Keratinocyte (primary cell): ENCODE measurements at regions not wholly inside any gene's neighbourhood (a gene's known extent, or its start where the extent isn't known, plus 50 kb on each side); places are given as distances from the start of the nearest gene placed in this dataset.
"Not testable (repeated sequence)": the region's sequence is repeated elsewhere in the genome, so short reads cannot be mapped to it uniquely, and the experiment has no call there.

Experiments used
- DNase-seq: peaks from one replicate; pipeline ENCODE4 v3.0.0-alpha.2; 2011; ENCODE audit warnings: low read depth, missing footprints, low spot score
- FAIRE-seq: peaks from 2 replicates; lab custom pipeline; 2011; peaks lifted over from hg19 to GRCh38; lab: Jason Lieb, UNC
- H2AFZ ChIP-seq: 2 replicates; pipeline ENCODE4 v1.6.0; 2012; ENCODE audit warnings: low read length, control low read depth, inconsistent platforms; ENCODE audit not compliant: control insufficient read depth
- H3K27ac ChIP-seq: 2 replicates; pipeline ENCODE4 v1.5.1; 2011; ENCODE audit warnings: low read length; ENCODE audit not compliant: control insufficient read depth, insufficient read depth
- H3K27me3 ChIP-seq: 3 replicates; pipeline ENCODE4 v1.6.0; 2011; ENCODE audit warnings: low read length; ENCODE audit not compliant: control insufficient read depth, insufficient read depth; ENCODE audit errors: extremely low read depth
- H3K36me3 ChIP-seq, 2 experiments: 2 replicates in 1 of 2; 3 replicates in 1 of 2; pipeline ENCODE4 v1.5.1; 2011; ENCODE audit warnings: low read length in 2 of 2, mild to moderate bottlenecking in 1 of 2; ENCODE audit not compliant: control insufficient read depth in 2 of 2, insufficient read depth in 2 of 2; ENCODE audit errors: extremely low read depth in 1 of 2
- H3K4me1 ChIP-seq: 3 replicates; pipeline ENCODE4 v1.5.1; 2011; ENCODE audit warnings: low read length; ENCODE audit not compliant: control insufficient read depth, insufficient read depth; ENCODE audit errors: extremely low read depth
- H3K4me2 ChIP-seq: 3 replicates; pipeline ENCODE4 v1.6.0; 2011; ENCODE audit warnings: low read depth, low read length; ENCODE audit not compliant: control insufficient read depth, insufficient read depth; ENCODE audit errors: extremely low read depth
- H3K4me3 ChIP-seq, 3 experiments: fragments of 200-600 bp in 1 of 3; sonication (generic) in 1 of 3; 2 replicates in 2 of 3; 3 replicates in 1 of 3; pipeline ENCODE4 v1.5.1; 2011 to 2016; ENCODE audit warnings: low read length in 3 of 3, mild to moderate bottlenecking in 3 of 3, control low read depth in 2 of 3, inconsistent platforms in 1 of 3, low read depth in 1 of 3, mixed read lengths in 1 of 3, mixed run types in 1 of 3, moderate library complexity in 1 of 3; ENCODE audit not compliant: control insufficient read depth in 2 of 3, insufficient read depth in 2 of 3; ENCODE audit errors: extremely low read depth in 1 of 3
- H3K79me2 ChIP-seq: 2 replicates; pipeline ENCODE4 v1.6.0; 2012; ENCODE audit warnings: low read length; ENCODE audit not compliant: control insufficient read depth, insufficient read depth
- H3K9ac ChIP-seq: 3 replicates; pipeline ENCODE4 v1.6.0; 2011; ENCODE audit warnings: low read length; ENCODE audit not compliant: control insufficient read depth, insufficient read depth; ENCODE audit errors: extremely low read depth
- H3K9me1 ChIP-seq: 3 replicates; pipeline ENCODE4 v1.6.0; 2011; ENCODE audit warnings: low read length; ENCODE audit not compliant: control insufficient read depth, insufficient read depth; ENCODE audit errors: extremely low read depth
- H3K9me3 ChIP-seq: 2 replicates; pipeline ENCODE4 v1.5.1; 2012; ENCODE audit warnings: low read depth, low read length; ENCODE audit not compliant: control insufficient read depth
- H4K20me1 ChIP-seq: 3 replicates; pipeline ENCODE4 v1.6.0; 2011; ENCODE audit warnings: low read length; ENCODE audit not compliant: control insufficient read depth, insufficient read depth; ENCODE audit errors: extremely low read depth
- CTCF ChIP-seq, 3 experiments: IDR thresholded peaks in 1 of 3; conservative IDR thresholded peaks in 1 of 3; optimal IDR thresholded peaks in 1 of 3; 2 replicates in 2 of 3; 3 replicates in 1 of 3; pipeline versions ENCODE3 to v1.5.1; 2011; ENCODE audit warnings: low read length in 3 of 3, mild to moderate bottlenecking in 3 of 3, moderate library complexity in 2 of 3, control low read depth in 1 of 3, inconsistent platforms in 1 of 3; ENCODE audit not compliant: insufficient read depth in 2 of 3; ENCODE audit errors: extremely low read depth in 1 of 3
- EZH2 ChIP-seq: IDR thresholded peaks from one replicate; pipeline ENCODE4 v1.6.1; 2012; ENCODE audit warnings: inconsistent platforms, mild to moderate bottlenecking, low read length, moderate library complexity
- dilution Hi-C: fragments of 300-500 bp; cut with MboI; formaldehyde crosslinking; loops from one replicate; pipeline ENCODE4 v1.7.0; 2020; ENCODE audit warnings: low sequenced_read_pairs; ENCODE audit not compliant: extremely low pct_ligation_motif_present

- no peak overlapping the region for H3K9ac ChIP-seq
- H3K4me1 ChIP-seq, result no peaks in the 10 kb centered on the region
- no peak overlapping the region for H3K4me3 ChIP-seq
- H3K9me3 ChIP-seq, result peaks cover 2% of the 10 kb centered on the region
- DNase-seq, result no peak
- H3K9me1 ChIP-seq, result no peaks in the 10 kb centered on the region
- no peaks in the 10 kb centered on the region for H3K27me3 ChIP-seq
- dilution Hi-C loops, result no loop called here
- H3K27ac ChIP-seq, result no peak overlapping the region
- no peak for FAIRE-seq
- TF ChIP-seq EZH2, result no peak
- no peak for TF ChIP-seq CTCF (optimal IDR thresholded peaks at IDR 0.05 in 1 of 3, IDR thresholded peaks at IDR 0.05 in 1 of 3, conservative IDR thresholded peaks at IDR 0.05 in 1 of 3; ENCODE audit: extremely low read depth in 1 of 3, insufficient read depth in 2 of 3, low read length in 3 of 3)
- H3K79me2 ChIP-seq, result no peaks in the 10 kb centered on the region
- no peaks in the 10 kb centered on the region for H4K20me1 ChIP-seq
- H3K4me2 ChIP-seq, result no peak overlapping the region
- H2AFZ ChIP-seq, result no peak overlapping the region
- no peaks in the 10 kb centered on the region for H3K36me3 ChIP-seq
These were observed 854.3 kb downstream of the UQCRFS1 start for GRCh38 chr19:28358633-28359032.

- Histone ChIP-seq H4K20me1 (no peaks in the 10 kb centered on the region), H3K4me2 (no peak overlapping the region), H3K36me3 (no peaks in the 10 kb centered on the region), H3K9me3 (peaks cover 3% of the 10 kb centered on the region), H3K27ac (no peak overlapping the region), H3K27me3 (no peaks in the 10 kb centered on the region), H3K4me3 (no peak overlapping the region), H2AFZ (no peak overlapping the region), H3K79me2 (no peaks in the 10 kb centered on the region), H3K9ac (no peak overlapping the region), H3K9me1 (no peaks in the 10 kb centered on the region), H3K4me1 (no peaks in the 10 kb centered on the region)
- dilution Hi-C loops, result no loop called here
- TF ChIP-seq EZH2 (no peak), CTCF (optimal IDR thresholded peaks at IDR 0.05 in 1 of 3, IDR thresholded peaks at IDR 0.05 in 1 of 3, conservative IDR thresholded peaks at IDR 0.05 in 1 of 3; ENCODE audit: extremely low read depth in 1 of 3, insufficient read depth in 2 of 3, low read length in 3 of 3) (no peak)
- no peak for FAIRE-seq
- no peak for DNase-seq
These were observed 861.2 kb downstream of the UQCRFS1 start for GRCh38 chr19:28351761-28352160.

GRCh38 chr19:28351321-28351720 is 861.6 kb downstream of the UQCRFS1 start:
- H3K27ac ChIP-seq, FAIRE-seq, H2AFZ ChIP-seq, H3K9ac ChIP-seq, H3K9me1 ChIP-seq, H3K27me3 ChIP-seq, H3K36me3 ChIP-seq, dilution Hi-C loops, H3K4me3 ChIP-seq, H3K79me2 ChIP-seq, H4K20me1 ChIP-seq, H3K9me3 ChIP-seq, H3K4me1 ChIP-seq, H3K4me2 ChIP-seq, DNase-seq: not testable (repeated sequence)
